ENCODE measurements at regions not wholly inside any gene's neighbourhood (a gene's known extent, or its start where the extent isn't known, plus 50 kb on each side); places are given as distances from the start of the nearest gene placed in this dataset.
A peak's percentile ranks its signal among the peaks of the same experiment; 100 is the strongest.

GRCh38 chr1:172885411-172885810 lies 165.3 kb downstream of the TNFSF18 start:
- Histone ChIP-seq H3K27ac (no peak overlapping the region), H3K27me3 (no peaks in the 10 kb centered on the region), H3K9me3 (no peaks in the 10 kb centered on the region), H3K4me1 (no peaks in the 10 kb centered on the region), H3K4me3 (no peak overlapping the region), H3K36me3 (no peaks in the 10 kb centered on the region)
- ATAC-seq: no peak
- TF ChIP-seq, protein P1, sequence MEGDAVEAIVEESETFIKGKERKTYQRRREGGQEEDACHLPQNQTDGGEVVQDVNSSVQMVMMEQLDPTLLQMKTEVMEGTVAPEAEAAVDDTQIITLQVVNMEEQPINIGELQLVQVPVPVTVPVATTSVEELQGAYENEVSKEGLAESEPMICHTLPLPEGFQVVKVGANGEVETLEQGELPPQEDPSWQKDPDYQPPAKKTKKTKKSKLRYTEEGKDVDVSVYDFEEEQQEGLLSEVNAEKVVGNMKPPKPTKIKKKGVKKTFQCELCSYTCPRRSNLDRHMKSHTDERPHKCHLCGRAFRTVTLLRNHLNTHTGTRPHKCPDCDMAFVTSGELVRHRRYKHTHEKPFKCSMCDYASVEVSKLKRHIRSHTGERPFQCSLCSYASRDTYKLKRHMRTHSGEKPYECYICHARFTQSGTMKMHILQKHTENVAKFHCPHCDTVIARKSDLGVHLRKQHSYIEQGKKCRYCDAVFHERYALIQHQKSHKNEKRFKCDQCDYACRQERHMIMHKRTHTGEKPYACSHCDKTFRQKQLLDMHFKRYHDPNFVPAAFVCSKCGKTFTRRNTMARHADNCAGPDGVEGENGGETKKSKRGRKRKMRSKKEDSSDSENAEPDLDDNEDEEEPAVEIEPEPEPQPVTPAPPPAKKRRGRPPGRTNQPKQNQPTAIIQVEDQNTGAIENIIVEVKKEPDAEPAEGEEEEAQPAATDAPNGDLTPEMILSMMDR (IDR thresholded peaks at IDR 0.05): no peak
- intact Hi-C loops (cut with DNase I): no loop called here
- no peak for DNase-seq

DNA sequence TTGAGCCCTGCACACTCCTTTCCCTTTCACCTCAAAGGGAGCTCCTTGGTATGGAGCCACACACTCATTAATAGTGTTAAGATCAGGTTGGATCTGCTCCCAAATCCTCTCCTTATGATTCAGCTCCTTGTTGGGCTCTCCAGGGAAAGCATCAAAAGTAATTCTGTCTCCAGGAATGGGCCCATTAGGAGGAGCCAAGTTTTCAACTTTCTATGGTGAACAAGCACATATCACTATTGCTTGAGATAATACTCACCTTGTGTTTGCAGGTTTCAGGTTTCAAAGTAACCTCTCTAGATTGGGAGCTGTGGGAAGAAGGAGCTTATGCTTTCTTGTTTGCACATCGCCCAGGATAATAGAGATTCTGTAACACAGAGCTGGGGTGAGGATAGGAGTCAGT lies 164.8 kb downstream of the TNFSF18 start:
- no peaks in the 10 kb centered on the region for H3K4me1 ChIP-seq
- H3K27ac ChIP-seq: no peak overlapping the region
- TF ChIP-seq, protein P1 (IDR thresholded peaks at IDR 0.05): no peak
- no peaks in the 10 kb centered on the region for H3K27me3 ChIP-seq
- no peak for ATAC-seq
- no peaks in the 10 kb centered on the region for H3K36me3 ChIP-seq
- intact Hi-C loops (cut with DNase I): no loop called here
- DNase-seq: no peak
- H3K9me3 ChIP-seq: no peaks in the 10 kb centered on the region
- H3K4me3 ChIP-seq: no peak overlapping the region

DNA sequence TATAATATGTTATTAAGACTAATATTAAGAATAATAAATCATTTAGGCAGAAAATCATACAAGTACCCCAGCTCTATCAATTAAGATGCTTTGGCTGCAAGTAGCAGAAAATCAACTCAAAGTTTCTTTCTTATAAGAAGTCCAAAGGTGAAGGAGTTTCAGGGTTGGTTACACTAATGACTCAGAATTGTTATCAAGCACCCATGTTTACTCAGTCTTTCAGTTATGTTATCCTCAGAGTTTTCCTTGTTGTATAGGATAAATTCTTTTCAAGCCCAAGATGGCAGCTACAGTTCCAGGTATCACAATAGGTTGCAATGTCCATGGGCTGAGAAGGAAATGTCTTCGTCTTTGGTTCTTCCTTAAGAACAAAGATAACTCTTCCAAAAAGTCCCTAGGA lies 163.6 kb downstream of the TNFSF18 start:
- intact Hi-C loops (cut with DNase I): no loop called here
- Histone ChIP-seq H3K27ac (no peak overlapping the region), H3K4me1 (no peaks in the 10 kb centered on the region), H3K27me3 (no peaks in the 10 kb centered on the region), H3K9me3 (no peaks in the 10 kb centered on the region), H3K4me3 (no peak overlapping the region), H3K36me3 (no peaks in the 10 kb centered on the region)
- ATAC-seq: no peak
- TF ChIP-seq, protein P1 (IDR thresholded peaks at IDR 0.05): no peak
- DNase-seq: no peak

GRCh38 chr1:172893146-172893841 lies 157.4 kb downstream of the TNFSF18 start:
- no peak overlapping the region for H3K27ac ChIP-seq
- no peaks in the 10 kb centered on the region for H3K36me3 ChIP-seq
- no peaks in the 10 kb centered on the region for H3K4me1 ChIP-seq
- DNase-seq (no peak), ATAC-seq (no peak)
- TF ChIP-seq, protein P1 (IDR thresholded peaks at IDR 0.05): no peak
- no peaks in the 10 kb centered on the region for H3K9me3 ChIP-seq
- intact Hi-C loops (cut with DNase I): no loop called here
- no peak overlapping the region for H3K4me3 ChIP-seq
- no peaks in the 10 kb centered on the region for H3K27me3 ChIP-seq

- Histone ChIP-seq H3K36me3 (no peaks in the 10 kb centered on the region), H3K4me1 (no peaks in the 10 kb centered on the region), H3K9me3 (no peaks in the 10 kb centered on the region), H3K4me3 (peak overlapping the region; percentile 2), H3K27ac (no peak overlapping the region), H3K27me3 (no peaks in the 10 kb centered on the region)
- ATAC-seq: no peak
- TF ChIP-seq, protein P1 (IDR thresholded peaks at IDR 0.05): no peak
- intact Hi-C loops (cut with DNase I): no loop called here
- DNase-seq: no peak
These were observed 156.2 kb downstream of the TNFSF18 start for GRCh38 chr1:172894349-172895049.
